GM18499 (cell line): ENCODE measurements at regions not wholly inside any gene's neighbourhood (a gene's known extent, or its start where the extent isn't known, plus 50 kb on each side); places are given as distances from the start of the nearest gene placed in this dataset.
"Not testable (repeated sequence)": the region's sequence is repeated elsewhere in the genome, so short reads cannot be mapped to it uniquely, and the experiment has no call there.

Experiments
- ATAC-seq: cut with Tn5 transposase; IDR thresholded peaks from one replicate; pipeline ENCODE4 v1.9.1; 2021; ENCODE audit warnings: moderate number of reproducible peaks; ENCODE audit not compliant: insufficient read depth, unreplicated experiment

GRCh38 chr6:119924888-119925287 lies 575.3 kb upstream of the MAN1A1 start:
- ATAC-seq, result not testable (repeated sequence)

GRCh38 chr6:119922814-119923213 lies 573.3 kb upstream of the MAN1A1 start:
- ATAC-seq, result no peak

GRCh38 chr6:119921491-119922010 lies 572.0 kb upstream of the MAN1A1 start:
- no peak for ATAC-seq

- no peak for ATAC-seq
Measured at GRCh38 chr6:119917186-119917585, 567.6 kb upstream of the MAN1A1 start.

GRCh38 chr6:119915971-119916370 lies 566.4 kb upstream of the MAN1A1 start:
- ATAC-seq, result no peak

GRCh38 chr6:119908157-119908556 lies 558.6 kb upstream of the MAN1A1 start:
- ATAC-seq, result no peak

GRCh38 chr6:119902681-119903080 lies 553.1 kb upstream of the MAN1A1 start:
- ATAC-seq, result no peak

- ATAC-seq, result no peak
Measured at GRCh38 chr6:119896806-119897205, 547.2 kb upstream of the MAN1A1 start.

GRCh38 chr6:119895626-119896025 lies 546.1 kb upstream of the MAN1A1 start:
- ATAC-seq, result no peak

GRCh38 chr6:119894811-119895210 lies 545.2 kb upstream of the MAN1A1 start:
- no peak for ATAC-seq

GRCh38 chr6:119891644-119892043 lies 542.1 kb upstream of the MAN1A1 start:
- no peak for ATAC-seq

GRCh38 chr6:119891206-119891605 lies 541.6 kb upstream of the MAN1A1 start:
- no peak for ATAC-seq

- ATAC-seq, result no peak
Measured at GRCh38 chr6:119890470-119890869, 540.9 kb upstream of the MAN1A1 start.

- no peak for ATAC-seq
Measured at GRCh38 chr6:119887666-119888065, 538.1 kb upstream of the MAN1A1 start.

- no peak for ATAC-seq
Measured at GRCh38 chr6:119881416-119881815, 531.9 kb upstream of the MAN1A1 start.

- no peak for ATAC-seq
Measured at GRCh38 chr6:119880840-119881239, 531.3 kb upstream of the MAN1A1 start.

GRCh38 chr6:119879731-119880130 lies 530.2 kb upstream of the MAN1A1 start:
- no peak for ATAC-seq

GRCh38 chr6:119874381-119874780 lies 524.8 kb upstream of the MAN1A1 start:
- no peak for ATAC-seq

GRCh38 chr6:119873107-119873506 lies 523.5 kb upstream of the MAN1A1 start:
- ATAC-seq, result no peak

- ATAC-seq, result no peak
Measured at GRCh38 chr6:119871520-119871919, 522.0 kb upstream of the MAN1A1 start.

- no peak for ATAC-seq
Measured at GRCh38 chr6:119865466-119866350, 516.1 kb upstream of the MAN1A1 start.

GRCh38 chr6:119862719-119863118 lies 513.2 kb upstream of the MAN1A1 start:
- no peak for ATAC-seq
